HG03060 (cell line): ENCODE measurements at regions not wholly inside any gene's neighbourhood (a gene's known extent, or its start where the extent isn't known, plus 50 kb on each side); places are given as distances from the start of the nearest gene placed in this dataset.

Experiments
- ATAC-seq: cut with Tn5 transposase; IDR thresholded peaks from one replicate; pipeline ENCODE4 v1.9.1; 2021; ENCODE audit warnings: low read depth, moderate number of reproducible peaks; ENCODE audit not compliant: unreplicated experiment

DNA sequence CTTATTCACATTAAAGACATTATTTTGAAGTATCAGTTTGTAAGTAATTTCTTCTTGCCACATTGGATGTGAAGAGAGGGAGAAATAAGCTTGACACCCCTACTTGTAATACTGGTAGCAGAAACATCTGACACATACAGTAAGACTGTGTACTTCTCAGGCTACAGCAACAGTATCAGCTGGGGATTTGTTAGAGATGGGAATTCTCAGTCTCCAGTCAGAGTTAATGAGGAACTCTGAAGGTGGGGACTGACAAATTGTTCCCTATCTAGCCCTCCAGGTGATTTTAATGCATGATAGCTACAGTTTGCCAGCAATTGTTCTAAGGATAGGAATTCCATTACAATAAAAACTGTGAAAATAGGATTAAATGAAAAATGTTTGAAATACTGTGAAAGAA lies 524.8 kb downstream of the PRR16 start:
- ATAC-seq, result no peak

DNA sequence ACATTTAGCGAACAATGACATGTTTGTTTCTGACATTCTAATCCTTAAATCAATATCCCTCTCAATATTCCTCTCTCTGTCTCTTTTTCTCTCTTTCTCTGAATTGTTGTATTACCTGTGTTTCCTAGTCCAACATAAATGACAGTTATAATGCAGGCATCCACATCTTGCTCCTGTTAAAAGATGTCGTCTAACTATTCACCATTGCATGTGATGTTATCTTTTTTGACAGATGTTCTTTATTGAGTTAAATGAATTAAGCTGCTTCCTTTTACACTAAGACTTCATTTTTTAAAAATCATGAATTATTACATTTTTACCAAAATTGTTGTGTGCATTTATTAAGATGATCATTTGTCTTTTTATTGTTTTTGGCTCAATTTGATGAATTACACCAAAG lies 527.5 kb downstream of the PRR16 start:
- ATAC-seq, result no peak

DNA sequence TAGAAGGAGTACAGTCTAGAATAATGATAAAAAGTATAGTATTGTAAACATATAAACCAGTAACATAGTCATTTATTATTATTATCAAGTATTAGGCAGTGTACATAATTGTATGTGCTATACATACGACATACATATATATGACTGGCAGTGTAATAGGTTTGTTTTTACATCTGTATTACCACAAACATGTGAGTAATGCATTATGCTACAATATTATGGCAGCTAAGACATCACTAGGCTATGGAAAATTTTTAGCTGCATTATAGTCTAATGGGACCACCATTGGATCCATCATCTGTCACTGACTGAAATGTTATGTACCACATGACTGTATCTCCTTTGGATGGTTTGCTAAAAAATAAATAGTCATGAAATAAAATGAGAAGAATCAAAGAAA lies 530.0 kb downstream of the PRR16 start:
- ATAC-seq, result no peak

DNA sequence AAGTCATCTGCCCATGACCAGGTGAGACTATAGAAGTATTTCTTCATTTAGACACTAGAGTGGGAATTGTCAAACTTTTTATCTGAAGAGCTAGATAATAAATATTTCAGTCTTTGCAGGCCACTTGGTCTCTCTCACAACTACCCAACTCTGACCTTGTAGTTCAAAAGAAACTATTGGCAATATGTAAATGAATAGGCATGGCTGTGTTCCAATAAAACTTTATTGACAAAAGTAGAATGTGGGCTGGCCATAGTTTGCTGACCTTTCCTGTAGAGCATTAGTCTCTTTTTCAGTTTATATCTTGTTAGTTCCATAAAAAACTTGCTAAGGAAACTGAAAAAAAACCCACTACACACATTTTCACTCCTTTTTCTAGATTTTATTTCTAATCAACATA lies 535.5 kb downstream of the PRR16 start:
- ATAC-seq, result no peak

DNA sequence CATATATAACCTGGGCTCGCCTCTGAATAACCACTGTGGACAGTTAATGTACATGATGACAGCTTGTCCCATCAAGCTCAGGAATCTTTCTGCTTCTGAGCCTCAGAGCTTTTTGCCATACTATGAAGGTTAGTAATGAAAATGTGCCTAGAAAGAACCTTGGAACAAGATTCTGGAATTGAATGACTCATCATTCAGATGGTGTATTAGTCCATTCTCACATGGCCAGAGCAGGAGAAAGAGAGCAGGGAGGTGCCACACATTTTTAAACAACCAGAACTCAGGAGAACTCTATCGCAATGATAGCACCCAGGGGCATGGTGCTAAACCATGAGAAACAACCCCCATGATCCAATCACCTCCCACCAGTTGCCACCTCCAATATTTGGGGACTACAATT lies 542.1 kb downstream of the PRR16 start:
- no peak for ATAC-seq

DNA sequence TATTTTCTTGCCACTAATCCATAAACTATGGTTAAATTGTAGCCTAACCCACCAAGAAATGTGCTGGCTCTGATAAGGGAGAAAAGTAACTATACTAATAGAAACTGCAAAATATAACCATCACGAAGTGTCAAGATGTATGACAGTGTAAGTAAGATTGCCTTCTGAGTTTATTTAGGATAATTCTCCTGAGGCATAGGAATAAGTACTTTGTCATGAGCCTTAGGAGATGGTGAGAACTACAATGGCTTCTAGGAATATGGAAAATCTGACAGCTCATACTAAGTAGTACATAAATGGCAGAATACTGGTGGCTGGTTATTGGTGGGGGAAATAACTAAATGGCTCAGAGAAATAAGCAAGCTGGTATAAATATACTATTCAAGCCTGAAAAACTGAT lies 543.9 kb downstream of the PRR16 start:
- no peak for ATAC-seq

DNA sequence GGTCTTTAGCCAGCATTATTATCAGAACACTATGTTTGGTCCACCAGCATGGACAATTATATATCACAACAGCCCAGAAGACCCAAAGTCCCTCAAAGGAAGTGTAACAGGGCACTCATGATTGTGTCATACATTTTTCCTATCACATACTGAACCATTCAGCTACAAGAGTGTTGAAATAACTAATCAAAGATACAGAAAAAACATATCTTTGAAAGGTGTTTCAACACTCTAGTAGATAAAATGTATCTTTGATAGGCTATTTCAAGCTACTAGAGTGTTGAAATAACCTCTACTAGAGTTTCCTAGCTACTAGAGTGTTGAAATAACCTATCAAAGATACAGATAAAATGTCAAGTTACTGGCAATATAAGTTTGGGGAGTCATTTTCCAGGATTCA lies 545.0 kb downstream of the PRR16 start:
- ATAC-seq, result no peak

DNA sequence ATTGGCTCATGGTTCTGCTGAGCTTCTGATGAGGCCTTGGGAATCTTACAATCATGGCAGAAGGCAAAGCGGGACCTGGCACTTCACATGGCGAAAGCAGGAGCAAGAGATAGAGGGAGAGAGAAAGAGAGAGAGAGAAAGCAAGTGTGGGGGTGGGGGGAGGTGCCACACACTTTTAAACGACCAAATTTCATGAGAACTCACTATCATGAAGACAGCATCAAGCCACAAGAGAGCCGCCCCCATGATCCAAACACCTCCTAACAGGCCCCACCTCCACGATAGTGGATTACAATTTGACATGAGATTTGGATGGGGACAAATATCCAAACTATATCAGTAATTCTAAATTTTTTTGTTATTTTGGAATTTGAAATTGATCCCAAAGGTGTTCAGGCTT lies 553.9 kb downstream of the PRR16 start:
- ATAC-seq, result no peak

DNA sequence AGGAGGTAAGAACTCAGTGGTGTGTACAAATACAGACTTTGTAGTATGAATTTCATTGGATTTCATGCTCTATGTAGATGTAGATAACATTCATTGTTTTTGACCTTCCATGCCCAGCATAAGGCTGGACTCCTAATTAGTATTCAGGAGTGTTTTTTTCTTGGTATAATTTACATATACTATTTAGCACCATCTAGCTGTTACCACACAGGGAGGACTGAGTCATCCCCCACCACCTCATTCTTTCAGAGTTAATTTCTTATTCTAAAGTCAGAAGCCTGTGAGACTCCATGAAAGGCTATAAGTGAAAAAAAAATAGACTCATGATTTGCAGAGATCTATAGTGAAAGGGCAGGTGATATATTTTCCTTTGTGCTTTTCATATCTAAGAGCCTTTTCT lies 555.0 kb downstream of the PRR16 start:
- ATAC-seq, result no peak

DNA sequence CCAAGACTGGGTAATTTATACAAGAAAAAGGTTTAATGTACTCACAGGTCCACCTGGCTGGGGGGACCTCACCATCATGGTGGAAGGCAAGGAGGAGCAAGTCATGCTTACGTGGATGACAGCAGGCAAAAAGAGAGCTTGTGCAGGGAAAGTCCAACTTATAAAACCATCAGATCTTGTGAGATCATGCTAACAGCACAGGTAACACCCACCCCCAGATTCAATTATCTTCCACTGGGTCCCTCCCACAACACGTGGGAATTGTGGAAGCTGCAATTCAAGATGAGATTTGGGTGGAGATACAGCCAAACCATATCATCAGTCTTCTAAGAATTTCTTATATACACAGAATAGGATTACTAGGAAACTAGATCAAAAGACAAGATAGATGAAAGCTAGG lies 555.6 kb downstream of the PRR16 start:
- no peak for ATAC-seq

DNA sequence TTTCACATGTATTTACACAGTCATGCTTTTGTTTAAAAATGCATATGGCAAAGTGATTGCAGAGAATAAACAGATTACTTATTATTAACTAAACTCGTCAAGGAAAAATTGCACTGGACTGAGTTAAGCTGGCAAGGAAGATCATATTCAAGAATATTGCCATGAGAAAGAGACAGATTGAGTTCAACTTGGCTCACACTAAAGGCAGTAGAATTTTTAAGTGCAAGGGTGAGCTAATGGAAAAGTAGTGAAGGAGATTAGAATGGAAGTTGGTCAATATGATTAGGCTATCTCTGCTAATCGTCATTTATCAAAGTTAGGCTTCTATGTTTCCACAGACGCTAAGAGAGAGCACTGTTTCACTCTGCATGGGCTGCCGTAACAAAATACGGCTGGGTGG lies 557.6 kb downstream of the PRR16 start:
- no peak for ATAC-seq

DNA sequence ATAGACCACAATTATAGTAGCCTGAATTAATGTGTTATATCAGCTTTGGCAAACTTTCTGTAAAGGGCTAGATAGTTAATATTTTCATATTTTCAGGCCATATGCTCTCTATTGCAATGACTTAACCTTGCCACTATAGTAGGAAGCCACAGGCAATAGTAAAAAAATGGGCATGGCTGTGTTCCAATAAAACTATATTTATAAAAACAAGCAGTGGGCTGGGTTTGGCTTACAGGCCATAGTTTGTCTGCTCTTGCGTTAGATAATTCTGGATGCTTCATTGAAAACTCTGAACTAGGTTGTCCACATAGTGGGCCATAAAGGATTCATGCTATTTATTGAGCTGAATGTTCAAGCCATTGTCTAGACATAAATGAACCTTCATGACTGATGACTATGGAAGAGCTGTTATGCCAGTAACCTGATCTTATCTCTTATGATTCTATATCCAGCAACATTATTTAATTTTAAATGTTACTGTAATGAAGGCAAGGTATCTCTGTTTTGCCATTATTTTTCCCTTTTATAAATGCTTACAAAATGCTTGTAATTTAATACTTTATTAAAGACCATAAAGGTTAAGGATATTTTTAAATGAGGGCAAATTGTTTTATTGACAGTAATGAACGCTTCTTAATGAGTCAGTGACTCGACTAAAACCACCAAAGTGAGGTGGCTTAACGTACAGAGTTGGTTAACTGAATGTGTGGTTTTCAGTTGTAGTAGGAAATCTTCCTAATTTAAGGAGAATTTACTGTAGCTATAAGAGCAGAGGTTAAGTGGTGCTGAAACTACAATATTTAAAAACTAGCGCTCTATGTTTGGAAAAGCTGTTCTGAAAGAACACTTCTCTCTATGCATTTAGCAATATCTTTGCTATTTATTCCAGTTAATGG lies 560.6 kb downstream of the PRR16 start:
- no peak for ATAC-seq

DNA sequence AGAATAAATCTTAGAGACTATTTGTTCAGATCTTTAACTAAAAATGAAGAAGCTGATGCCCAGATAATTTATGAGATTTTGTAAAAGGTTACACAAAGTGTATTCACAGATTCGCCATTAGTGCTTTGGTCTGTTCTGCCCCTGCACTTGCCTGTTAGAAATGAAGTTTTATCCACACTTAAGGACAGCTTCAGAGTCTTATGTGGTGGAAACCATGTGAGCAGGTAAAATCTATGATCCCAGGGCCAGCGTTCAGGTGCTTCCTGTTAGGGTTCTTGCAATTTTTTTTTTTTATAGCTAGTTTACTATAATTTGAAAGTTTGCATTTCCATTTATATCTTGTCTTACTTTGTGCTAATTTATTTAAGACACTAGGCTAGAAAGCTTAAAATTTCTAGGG lies 561.6 kb downstream of the PRR16 start:
- ATAC-seq, result no peak

DNA sequence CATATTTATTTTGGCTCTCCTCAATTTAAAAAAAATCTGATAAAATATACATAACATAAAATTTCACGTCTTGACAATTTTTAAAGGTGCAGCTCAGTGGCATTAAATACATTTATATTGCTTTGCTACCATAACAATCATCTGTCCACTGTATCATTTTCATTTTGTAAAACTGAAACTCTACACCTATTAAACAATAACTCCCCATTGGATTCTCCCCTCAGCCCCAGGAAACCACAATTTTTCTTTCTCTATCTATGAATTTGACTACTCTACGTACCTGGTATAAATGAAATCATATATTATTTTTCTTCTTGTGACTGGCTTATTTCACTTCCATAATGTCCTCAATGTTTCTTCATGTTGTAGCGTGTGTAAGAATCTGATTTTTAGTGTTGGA lies 563.5 kb downstream of the PRR16 start:
- ATAC-seq, result no peak

DNA sequence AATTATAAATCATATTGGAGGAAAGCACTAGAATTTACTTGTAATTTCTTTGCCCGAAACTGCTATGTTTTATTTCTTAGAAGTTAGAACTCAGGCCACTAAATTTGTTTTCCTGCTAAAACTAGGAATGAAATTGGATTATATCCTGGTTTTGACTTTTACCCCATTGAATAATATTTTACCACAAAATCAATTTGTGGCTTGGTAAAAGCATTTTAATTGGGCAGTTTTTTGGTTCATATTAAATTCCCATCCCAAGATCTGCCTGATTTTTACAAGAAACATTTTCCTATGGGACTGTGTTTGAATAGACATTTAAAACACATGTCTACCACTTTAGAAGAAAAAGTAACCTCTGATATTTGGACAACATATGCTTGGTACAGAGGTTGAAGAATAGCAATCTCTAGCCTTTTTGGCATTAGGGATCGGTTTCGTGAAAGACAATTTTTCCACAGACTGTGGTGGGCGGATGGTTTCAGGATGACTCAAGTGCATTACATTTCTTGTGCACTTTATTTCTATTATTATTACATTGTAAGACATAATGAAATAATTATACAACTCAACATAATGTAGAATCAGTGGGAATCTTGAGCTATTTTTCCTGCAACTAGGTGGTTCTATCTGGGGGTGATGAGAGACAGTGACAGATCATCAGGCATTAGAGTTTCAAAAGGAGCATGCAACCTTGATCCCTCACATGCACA lies 565.6 kb downstream of the PRR16 start:
- no peak for ATAC-seq

DNA sequence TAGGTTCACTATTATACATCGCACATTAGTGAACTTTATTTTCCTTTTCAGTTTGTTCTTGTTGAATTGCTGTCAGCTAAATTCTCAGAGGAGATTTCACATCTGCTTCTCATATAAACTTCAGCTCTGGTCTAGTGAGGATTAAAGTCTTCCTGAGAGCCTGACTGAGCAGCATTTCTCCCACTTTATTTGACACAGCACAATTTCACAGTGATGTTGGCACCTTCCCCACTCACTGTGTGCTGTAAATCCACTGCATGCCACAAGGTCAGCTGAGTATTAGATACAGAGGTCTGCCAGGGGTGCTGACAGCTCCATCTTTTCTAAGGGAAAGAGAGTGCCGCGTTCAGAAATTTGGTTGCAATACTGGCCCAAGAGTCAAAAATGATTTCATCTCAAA lies 567.4 kb downstream of the PRR16 start:
- ATAC-seq, result no peak

DNA sequence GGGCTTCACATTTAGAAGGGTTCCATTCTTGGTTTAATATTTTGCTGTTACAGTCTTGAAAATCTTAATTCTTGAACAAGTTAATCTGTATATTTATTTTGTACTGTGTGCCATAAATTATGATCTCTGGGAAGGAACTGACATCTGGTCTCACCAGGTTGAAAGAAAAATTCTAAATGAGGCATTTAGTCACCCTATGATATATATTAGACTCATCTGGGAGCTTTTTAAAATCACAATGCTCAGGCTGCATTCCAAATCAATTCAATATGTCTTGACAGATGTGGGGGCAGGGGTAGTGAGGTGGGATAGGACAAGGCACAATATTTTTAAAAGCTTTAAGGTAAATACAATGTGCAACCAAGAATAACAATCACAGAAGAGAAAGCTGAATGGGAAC lies 569.2 kb downstream of the PRR16 start:
- ATAC-seq, result no peak

DNA sequence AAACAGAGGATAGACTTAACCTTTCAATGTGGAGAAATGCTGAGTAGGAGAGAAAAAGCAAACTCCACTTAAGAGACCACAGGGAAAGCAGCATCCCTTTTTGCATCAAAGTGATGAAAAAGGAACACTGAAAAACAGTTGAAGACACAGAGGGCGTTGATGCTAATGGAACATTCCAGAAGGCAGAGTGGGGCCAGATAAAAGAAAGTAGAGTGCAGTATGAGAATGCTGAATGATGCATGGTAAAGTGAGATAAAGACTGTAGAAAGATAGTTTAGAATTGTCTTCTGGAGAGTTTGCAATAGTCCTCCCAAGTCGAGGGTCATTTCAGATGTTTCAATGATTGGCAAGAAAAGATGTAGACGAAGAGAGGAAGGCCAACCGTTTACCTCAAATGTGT lies 574.3 kb downstream of the PRR16 start:
- ATAC-seq, result no peak

DNA sequence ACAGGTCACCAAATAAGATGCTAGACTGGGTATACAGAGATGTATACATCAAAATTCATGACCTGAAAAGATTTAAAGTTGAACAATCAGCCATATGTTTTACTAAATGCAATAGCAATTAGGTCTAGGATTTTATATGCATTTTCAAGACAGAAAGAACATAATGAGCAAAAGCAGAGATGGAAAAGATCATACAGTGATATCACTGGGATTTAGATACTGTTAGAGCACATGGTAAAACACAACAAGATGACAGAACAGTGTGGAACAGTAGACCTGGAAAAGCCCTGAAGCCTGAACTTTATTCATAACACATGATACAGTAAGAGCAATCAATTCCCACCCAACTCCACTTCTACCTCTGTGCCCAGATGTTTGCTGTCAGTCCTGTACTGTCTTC lies 585.9 kb downstream of the PRR16 start:
- no peak for ATAC-seq

DNA sequence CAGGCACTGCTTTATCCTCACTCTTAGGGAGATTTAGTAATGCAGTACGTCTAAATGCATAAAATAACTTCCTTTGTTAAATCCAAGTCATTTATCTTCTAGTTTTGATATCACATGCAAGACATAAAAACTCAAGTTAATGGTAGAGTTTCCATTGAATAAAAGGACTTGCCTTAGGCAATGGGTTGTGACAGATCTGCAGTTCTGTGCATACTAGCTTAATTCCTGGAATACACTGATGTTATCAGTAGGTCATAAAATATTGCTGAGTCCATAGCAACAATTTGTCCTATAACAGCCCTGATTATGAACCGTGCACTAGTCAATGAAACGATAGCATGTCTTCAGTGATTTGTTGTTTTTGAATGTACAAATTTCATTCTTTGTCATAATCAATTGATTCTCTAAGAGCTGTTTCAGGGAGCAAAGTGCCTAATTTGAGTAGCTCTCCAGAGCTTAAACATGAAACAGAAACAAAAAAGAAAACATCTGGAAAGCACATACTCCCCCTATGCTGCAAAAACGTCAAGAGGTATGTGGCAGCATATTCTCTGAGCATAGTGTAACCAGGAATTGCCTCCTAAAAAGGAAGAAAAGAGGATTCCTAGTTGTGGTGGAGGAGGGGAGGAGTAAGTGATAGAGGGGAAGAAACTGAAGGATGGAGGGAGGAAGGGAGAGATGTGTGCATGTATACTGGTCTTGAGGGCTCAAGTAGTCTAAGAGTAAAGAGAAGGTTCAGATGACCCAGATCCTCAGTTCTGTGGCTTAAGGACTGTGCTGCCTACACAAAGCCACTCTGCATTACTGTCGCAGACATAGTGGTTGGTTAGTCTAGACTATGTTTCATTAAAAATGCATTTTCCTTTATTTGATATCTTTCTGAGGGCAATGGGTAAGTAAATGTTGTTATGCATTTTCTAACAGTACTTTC lies 589.2 kb downstream of the PRR16 start:
- ATAC-seq, result no peak

DNA sequence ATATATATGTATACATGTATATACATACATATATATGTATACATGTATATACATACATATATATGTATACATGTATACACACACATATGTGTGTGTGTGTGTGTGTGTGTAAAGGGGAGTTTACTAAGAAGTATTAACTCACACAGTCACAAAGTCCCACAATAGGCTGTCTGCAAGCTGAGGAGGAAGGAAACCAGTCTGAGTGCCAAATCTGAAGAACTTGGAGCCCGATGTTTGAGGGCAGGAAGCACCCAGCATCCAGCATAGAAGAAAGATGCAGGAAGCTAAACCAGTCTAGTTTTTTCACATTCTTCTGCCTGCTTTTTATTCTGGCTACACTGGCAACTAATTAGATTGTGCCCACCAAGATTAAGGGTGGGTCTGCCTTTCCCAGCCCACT lies 591.5 kb downstream of the PRR16 start:
- ATAC-seq, result no peak
